PC-9 (cell line): ENCODE measurements at regions not wholly inside any gene's neighbourhood (a gene's known extent, or its start where the extent isn't known, plus 50 kb on each side); places are given as distances from the start of the nearest gene placed in this dataset.

Experiments used
- EZH2 ChIP-seq: fragments of 200-600 bp; sonication (generic); IDR thresholded peaks from 2 replicates; pipeline ENCODE4 v1.8.0; 2017; ENCODE audit warnings: antibody characterized with exemption, low read depth
- TF ChIP-seq, protein P1 (sequence below): fragments of 200-600 bp; sonication (generic); conservative IDR thresholded peaks from 2 replicates; pipeline ENCODE4 v1.6.1; 2017; ENCODE audit warnings: mixed run types, antibody characterized with exemption, mild to moderate bottlenecking, moderate library complexity

DNA sequence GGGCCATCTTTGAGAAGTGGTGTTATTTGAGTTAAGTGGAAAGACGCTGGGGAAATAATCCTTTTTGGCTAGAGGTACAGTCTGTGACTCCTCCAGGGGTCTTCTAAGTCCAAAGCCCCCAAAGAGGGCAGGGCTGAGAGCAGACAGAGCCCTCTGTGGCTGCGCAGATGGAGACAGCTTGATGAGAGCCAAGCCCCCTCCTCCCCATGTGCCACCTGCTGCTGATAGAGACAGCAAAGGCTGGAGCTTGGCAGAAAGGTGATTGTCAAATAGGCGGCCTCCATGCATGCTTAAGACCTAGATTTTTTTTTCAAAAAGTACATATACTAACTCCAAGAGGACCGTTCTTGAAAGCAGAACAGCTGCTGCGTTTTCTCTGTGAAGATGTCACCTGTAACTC, 72.4 kb downstream of the CRYGS start:
- TF ChIP-seq, protein P1, sequence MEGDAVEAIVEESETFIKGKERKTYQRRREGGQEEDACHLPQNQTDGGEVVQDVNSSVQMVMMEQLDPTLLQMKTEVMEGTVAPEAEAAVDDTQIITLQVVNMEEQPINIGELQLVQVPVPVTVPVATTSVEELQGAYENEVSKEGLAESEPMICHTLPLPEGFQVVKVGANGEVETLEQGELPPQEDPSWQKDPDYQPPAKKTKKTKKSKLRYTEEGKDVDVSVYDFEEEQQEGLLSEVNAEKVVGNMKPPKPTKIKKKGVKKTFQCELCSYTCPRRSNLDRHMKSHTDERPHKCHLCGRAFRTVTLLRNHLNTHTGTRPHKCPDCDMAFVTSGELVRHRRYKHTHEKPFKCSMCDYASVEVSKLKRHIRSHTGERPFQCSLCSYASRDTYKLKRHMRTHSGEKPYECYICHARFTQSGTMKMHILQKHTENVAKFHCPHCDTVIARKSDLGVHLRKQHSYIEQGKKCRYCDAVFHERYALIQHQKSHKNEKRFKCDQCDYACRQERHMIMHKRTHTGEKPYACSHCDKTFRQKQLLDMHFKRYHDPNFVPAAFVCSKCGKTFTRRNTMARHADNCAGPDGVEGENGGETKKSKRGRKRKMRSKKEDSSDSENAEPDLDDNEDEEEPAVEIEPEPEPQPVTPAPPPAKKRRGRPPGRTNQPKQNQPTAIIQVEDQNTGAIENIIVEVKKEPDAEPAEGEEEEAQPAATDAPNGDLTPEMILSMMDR = no peak
- TF ChIP-seq EZH2 = no peak
